CD4-positive, alpha-beta T cell treated with Interleukin-4 for 1 hour (primary cell): ENCODE measurements at regions not wholly inside any gene's neighbourhood (a gene's known extent, or its start where the extent isn't known, plus 50 kb on each side); places are given as distances from the start of the nearest gene placed in this dataset.

Source experiments
- DNase-seq, 2 donors: peaks; one replicate each; pipeline ENCODE4 v3.0.0-alpha.2; 2020 to 2022

DNA sequence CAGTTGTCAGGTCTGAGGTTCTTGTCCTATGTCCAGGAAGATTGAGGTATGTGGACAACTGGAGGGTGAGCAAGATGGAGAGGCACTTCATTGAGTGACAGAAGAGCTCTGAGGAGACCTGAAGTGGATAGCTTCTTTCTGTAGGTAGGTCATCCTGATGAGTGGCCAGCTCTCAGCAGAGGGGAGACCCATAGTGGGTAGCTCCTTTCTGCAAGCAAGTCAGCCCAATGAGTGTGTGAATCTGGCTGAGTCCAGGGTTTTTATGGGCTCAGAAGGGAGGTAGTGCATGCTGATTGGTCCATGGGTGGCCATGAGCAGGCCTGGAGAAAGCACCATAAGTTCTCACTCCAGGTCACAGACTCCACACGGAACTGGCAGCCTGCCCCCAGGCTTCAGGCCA, 92.6 kb upstream of the GALNT5 start:
- no peak for DNase-seq

DNA sequence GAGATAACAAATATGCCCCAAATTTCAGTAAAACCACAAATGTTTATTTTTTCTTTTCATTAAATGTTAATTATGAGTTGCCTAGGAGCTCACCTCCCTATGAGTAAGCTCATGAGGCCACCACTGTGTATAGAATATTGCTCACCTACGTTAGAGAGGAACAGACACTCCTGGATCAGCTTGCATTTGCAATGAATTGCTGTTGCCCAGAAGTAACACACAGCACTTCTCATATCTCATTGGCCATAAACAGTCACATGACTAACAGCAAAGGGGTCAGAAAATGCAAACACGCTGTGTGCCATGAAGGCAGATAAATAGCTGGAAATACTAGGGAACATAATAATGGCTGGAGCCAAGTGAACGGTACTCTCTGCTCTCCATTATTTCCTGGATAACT, 89.0 kb upstream of the GALNT5 start:
- DNase-seq, result no peak

DNA sequence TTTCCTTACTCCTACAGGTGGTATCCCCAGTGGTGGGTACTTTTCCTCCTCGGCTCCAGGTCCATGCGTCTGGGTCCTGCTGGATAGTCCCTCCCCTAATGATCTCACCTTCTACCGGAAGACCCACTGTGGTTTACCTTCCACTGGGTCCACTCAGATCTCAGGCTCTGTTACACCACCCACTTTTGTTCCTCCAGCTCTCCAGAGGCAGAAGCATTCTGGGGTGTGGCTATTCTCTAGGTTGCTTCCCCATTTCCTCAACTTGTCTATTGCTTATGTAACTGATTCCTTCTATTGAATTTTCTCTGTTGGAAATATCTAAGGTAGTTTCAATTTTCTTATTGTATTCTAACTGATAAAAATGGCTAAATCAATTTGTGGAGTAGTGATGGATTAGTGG, 87.6 kb upstream of the GALNT5 start:
- no peak for DNase-seq

DNA sequence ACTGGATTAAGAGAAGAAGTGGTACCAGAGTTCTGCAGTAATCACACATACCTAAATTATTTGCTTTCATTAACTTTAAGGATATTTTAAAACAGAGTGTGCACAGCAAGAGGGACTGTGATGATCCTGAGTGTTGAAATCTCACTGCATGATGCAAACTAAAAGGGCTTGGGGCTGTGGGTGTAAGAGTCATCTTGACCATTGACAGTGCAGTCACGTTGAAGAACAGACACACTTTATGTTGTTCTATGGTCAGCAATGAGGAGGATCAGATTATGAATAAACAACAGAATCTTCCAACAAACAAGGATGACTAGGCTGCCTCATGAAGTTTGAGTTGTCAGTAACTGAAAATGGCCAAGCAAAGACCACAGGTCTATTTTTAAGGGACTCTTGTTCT, 87.2 kb upstream of the GALNT5 start:
- no peak for DNase-seq

DNA sequence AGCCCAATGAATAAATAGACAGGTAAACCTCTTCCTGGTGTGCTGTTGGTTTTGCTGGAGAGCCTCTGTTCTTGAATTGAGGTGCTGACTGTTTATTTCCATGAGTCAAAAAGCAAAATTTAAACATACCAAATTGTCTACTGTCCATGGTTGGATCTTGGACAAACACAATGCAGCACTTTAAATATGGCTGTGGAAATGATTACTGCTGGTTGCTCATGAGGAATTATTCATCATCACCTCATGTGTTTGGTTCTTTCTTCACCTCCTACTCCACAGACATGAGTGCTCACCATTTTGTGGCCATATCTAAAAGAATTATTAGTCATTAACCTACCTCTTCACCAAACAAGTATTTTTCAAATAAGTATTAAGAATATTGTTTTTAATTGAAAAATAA, 85.3 kb upstream of the GALNT5 start:
- no peak for DNase-seq

DNA sequence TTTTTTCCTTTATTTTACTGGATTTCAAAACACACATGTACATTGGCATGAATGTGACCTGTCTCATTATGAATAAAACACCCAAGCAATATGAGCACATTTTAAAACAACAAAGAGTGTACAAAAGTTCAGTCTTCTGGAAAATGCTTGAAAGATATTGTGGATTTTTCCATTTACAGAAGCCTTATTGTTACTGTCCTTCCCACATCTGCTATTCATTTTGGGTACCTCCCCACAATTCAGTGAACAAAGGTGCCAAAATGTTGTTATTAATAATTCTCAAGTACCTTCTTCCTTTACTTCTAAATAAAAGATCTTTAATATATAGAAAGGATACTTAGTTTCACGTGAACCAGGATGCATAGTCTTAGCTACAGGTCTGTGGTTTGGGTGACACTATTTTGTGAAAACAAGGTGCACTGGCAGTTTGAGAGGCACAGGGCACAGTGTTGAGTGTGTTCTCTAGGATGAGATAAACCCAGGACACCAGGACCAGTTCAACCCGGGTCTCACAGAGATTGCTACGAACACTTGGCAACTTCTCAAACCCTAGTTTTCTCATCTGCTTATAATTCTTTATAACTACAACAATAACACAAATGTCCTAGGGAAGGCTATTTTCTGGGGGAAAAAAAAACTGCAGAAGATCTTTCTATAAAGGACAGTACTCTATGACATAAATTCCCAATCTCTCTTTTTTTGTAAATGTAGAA, 84.5 kb upstream of the GALNT5 start:
- DNase-seq, result no peak

DNA sequence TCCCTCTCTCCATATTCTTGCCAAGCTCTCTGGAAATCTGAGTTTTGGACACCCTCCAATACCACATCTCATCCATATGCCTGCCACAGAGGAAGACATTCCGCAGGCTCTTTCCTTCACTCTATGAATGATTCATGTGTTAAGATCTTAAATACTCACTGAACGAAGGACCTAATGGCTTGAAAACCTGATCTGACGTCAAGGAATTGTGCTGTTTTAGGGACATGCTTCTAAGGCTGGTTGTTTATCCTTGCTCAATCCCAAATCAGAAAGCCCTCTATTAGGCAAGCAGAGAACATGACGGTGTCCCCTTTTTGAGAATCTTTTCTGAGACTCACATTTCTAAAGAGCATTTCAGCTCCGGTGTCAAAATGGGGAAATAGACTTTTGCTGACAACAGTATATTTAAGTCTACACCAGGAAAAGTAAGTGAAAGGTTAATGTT, 83.7 kb upstream of the GALNT5 start:
- DNase-seq, result no peak

DNA sequence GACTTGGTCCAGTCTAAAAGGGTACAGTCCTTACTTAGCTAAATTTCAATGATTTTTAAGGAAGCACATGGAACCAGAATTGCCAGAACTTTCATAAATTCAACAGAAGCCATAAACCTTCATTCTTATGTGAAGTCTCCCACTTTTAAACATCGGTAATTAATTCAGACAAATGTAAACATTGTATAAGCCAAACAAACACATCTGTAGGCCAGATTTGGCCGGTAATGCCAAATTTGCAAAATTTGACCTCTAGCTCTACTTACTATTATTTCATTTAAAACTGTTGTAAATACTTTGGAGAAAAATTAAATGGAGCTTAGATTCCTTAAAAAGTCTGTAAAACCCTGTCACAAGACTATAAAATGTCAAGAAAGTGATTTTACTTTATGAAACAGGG, 83.2 kb upstream of the GALNT5 start:
- no peak for DNase-seq

DNA sequence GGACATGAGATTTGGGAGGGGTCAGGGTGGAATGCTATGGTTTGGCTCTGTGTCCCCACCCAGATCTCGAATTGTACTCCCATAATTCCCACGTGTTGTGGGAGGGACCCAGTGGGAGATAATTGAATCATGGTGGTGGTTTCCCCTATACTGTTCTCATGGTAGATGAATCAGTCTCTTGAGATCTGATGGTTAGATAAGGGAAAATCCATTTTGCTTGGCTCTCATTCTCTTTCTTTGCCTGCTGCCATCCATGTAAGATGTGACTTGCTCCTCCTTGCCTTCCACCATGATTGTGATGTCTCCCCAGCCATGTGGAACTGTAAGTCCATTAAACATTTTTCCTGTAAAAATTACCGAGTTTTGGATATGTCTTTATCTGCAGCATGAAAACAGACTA, 80.9 kb upstream of the GALNT5 start:
- DNase-seq, result no peak

DNA sequence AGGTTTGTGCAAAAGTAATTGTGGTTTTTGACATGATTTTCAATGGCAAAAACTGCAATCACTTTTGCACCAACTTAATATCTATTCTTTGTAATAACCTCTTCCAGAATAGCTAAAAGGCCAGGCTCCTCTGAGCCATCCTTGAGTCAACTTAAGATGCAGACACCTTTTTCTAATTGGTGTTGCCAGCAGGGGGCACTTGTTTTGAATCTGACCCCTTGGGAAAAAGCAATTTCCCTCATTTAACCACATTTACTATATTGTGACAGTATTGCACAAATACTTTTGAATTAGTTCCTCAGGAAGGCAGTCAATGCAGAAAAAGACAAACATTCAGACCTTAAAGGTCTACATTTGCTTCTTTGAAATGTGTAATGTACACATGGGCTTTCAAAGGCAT, 78.6 kb upstream of the GALNT5 start:
- DNase-seq, result no peak

DNA sequence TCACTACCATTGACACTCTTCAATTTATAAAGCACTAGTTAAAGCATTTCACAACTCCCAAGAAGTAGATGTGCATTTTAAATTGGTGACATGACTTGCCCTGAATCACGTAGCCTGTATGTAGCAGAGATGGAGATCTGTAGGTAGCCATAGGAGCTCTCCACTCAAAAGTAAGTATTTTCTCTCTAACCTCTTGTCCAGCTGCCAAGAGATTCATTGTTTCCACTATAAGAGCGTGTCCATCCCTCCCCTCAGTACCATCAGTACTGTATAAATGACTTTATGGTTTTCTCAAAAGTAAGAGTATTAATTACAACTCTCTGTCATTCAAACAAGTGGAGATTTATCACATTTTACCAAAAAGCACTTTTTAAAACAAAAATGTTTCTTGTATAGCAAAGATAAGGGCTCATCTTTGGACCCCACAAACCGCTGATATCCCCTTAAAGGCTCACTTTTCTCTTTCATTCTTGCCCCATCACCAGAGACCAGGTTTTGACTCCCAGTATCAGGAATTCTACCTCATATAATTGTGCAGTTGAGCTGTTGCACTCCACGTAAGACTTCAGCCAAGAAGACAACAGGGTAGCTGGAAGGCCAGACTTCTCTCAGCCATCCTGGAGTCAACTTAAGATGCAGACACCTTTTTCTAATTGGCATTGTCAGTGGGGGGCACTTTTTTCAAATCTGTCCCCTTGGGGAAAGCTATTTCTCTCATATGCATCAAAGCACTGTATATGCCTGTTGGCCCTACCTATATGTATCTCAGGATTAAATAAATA, 78.0 kb upstream of the GALNT5 start:
- DNase-seq, result no peak

DNA sequence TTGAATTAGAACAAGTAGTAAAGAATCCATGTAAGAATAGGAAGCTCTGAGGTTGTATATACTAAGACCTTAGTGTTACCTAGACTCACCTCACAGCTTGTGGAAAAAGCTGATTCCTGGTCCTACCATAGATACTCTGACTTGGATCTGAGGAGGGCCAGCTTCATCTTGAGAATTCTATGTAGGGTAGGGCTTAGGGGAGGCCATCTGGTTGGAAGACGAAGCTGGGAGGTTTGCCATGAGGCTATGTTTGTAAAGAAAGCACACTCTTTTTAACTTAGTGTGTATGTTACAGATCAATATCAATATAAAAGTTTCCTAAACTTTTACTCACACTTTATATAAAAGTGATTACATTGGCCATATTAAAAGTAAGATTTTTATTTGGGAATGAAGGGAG, 77.1 kb upstream of the GALNT5 start:
- no peak for DNase-seq

DNA sequence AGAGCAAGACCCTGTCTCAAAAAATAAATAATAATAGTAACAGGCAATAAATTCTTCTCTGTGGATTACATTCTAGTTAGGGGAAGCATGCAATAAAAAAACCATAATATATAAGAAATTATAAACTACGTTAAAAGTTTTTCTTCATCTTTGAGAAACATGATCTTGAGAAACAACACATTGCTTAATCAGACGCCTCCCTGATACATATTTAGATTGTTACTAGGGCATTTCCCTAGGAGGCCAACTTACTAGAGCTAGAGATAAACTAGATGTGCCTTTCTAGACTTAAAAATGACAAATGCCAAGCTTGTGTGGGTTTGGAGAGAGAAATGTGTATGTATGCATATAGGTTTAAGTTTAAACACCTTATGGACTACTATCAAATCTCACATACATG, 76.3 kb upstream of the GALNT5 start:
- no peak for DNase-seq

DNA sequence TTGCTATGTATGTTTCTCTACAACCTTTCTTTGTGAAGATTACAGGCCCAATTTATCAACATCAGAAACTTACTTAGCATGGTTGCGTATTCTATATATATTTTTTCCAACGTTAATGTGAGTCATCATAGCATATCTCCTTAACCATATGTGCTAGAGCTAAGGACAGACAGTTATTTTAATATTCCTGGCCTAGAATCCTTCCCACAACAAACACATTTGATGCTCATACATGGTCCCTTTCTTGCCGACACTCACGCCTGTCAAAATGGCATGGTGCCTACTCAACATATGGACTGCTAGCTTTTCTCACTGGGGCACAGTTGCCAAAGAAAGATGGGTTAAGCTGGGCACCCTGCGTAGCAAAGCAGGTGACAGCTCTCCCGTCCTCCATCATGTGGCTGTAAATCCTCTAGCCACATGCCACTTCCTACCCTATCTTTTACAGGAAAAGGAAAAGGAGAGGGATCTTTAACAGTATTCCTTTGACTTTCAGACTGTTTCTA, 75.2 kb upstream of the GALNT5 start:
- no peak for DNase-seq

DNA sequence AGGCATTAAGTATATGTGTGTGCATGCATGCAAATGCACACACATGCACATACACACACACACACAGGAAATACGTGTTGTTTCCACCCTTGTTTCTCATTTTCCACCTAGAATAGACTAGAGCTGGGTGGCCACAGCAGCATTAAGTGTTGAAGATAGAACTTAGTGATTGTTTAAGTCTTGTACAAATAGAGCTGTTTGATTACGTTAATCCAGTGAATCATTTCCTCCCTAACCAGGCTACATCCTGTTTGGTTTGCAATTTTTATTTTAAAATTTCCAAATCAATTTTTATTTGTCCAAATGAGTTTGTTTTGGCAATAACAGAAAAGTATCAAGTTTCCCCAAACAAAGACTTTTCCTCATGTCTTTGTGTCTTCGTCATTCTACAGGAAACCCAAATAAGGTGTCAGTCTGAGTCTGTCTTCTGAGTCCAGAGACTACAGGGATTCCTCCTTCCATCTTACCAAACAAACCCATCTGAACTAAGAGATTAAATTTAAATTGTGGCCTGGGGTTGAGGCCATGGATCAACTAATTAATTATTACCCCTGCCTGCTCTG, 74.6 kb upstream of the GALNT5 start:
- DNase-seq, result peak in 1 of 2 donors; percentile 5

DNA sequence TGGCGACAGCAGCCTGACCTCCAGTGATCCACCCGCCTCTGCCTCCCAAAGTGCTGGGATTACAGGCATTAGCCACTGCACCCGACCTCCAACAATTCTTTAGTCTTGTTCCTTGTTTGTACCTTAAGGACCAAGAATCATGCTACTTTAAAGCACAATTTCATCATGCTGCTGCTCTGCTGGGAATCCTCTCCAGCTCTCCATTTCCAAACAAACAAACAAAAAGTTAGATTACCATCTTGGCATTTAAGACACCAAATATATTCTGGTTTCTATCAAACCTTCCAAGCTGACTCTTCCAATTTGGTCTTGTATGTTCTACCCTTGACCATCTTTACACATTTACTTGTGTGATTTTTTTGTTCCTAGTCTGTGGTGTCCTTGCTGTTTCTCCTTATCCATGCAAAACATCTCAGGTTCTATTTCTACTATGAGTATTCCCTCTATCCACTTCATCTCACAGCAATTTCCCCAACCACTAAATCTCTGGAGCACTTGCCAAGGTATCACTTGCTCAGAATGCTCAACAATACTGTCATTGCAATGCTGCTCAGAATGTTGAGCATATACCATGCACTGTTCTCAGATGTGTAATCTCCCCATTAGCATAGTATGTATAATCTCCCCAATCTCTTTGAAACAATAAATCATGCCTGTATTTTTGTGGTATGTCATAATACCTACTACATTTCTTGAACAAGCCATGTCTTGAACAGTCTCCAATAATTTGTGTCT, 73.2 kb upstream of the GALNT5 start:
- DNase-seq, result no peak

DNA sequence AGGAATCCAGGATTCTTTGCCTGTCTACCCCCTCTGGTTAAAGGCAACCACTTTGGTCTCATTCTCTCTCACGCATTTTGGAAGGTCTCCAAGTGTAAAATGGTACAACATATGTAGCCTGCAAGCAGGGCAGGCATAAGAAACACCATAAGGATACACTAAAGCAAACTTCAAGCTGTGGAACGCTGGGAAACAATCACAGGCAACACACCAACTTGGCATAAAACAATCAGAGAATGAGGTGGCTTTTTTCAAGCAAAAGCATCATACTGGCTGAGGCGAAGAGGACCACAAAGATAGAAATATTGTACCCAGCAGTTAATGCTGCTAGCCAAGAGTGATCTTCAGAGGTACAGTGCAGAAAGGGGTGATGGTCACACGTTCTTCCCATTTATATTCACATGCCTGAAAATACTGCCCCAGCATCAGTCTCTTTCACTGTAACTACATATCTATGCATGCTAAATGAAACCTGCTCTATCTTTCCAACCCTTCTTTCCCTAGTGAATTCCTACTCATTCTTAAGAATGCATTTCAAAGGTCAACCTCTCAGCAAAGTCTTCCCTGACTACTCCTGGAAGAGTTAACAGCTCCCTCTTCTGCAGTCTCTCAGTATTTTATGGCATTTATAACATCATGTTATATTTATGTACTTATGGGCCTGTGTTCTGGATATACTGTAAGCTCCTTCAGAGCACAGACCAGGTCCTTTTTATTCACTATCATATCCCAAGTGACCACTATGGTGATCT, 71.9 kb upstream of the GALNT5 start:
- no peak for DNase-seq

DNA sequence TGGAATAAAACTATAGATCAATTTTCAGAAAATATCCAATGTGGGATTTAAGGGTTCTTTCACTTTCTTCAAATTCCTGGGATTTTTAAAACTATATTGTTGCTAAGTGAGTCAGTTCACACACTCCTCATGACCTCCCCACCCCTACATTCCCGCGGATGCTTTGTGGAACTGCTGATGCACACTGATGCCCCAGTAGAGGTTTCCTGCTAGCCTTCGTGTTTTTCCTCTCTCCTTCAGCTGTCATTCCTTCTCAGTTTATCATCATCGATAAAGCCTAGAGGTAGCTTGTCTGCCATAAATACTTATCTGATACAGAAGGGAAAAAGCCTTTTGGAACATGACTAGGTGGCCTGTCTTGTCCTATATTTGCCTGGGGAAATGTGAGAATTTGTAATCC, 67.4 kb upstream of the GALNT5 start:
- DNase-seq, result no peak

DNA sequence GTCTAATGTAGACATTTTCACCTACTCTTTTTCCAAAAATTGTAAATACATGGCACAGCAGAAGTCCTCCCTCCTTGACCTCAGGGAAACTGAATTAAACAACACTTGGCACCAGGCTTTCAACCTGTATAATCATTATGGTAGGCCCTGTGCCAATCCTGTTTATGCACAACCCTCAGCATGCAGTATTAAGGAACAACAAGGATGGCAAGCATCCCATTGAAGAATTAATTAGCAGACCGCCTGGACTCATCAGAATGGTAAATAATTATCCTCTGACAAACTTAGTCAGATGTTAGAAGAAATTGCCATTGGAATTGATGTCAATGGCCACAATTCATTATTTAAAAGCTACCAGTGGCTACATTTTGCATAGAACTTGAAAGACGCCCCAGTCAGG, 66.3 kb upstream of the GALNT5 start:
- DNase-seq, result no peak

DNA sequence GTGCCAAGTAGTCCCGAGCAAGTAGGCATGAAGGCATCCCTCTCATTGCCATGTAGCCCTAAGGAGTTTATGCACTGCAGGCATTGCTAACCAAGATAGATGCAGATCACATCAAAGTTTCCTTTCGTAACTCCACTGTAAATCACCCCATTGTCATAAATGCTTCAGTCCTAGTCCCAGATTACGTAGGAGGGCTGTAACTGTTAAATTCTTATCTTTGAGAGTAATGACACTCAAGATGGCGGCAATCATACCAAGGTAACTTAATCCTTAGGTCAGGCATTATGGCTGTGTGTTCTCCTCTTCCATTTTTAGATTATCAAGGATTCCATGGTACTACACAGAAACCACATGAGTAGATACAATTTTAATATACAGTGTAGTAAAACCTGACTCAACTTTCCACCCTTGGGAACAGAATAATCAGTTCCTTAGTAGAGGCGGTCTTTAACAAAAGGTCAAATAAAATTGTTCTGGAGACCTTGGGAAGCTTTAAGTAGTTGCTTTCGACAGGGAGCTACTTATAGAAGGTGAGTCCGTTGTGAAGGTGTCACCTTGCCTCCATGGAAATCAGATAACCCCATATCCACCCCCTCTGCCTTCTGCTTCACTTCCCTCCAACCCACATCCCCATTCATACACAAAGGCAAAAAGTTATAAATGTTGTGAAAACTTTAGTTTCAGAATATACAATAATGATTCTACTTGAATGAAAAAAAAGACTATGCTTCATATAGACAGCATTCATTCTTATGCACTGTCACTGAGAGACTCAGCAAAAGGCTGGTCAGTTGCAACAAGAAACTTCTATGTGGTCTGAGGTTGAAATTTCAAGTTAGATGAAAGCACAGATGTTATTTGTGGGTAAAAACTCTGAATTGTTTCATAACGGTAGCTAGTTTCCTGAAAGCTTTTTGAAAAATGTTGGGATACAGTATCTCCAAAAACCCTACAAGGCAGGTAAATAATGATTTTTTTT, 64.8 kb upstream of the GALNT5 start:
- no peak for DNase-seq

DNA sequence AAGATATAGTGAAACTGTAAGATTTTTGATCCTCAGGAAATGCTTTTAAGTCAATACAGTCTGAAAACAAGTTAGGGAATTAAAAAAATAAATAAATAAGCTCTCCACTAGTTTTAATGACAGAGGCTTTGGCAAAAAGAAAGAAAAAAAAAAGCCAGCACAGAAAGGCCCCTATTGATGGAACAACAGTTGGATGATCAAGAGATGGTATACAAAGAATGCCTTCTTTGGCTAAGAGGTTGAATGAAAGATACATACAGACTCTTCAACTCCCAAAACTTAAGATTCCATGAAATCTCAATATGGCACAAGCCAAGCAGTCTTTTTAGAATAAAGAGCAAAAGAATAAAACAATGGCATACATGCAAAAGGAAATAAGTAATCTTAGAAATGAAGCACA, 64.0 kb upstream of the GALNT5 start:
- DNase-seq, result no peak
